ENCODE measurements at regions not wholly inside any gene's neighbourhood (a gene's known extent, or its start where the extent isn't known, plus 50 kb on each side); places are given as distances from the start of the nearest gene placed in this dataset.

DNA sequence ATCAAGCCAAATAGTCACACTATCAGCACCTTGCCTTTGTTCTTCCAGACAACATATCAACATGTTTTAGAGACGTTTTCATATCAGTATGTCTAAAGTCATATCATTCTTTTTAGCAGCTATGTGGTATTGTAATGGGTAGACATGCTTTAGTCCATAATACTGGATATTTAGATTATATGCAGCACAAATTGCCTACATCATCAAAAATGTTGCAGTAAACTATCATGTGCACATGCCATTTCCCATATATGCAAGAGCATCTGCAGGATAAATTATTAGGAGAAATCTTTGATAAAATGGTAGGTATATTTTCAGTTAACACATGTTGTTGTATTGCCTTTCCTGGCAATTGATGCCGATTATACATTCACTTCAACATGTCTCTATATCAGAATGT, 636.5 kb downstream of the XIRP2 start:
- TF ChIP-seq EZH2 (IDR thresholded peaks at IDR 0.05; ENCODE audit: borderline replicate concordance, insufficient read depth, low read depth, low read length, poor library complexity, severe bottlenecking), result no peak
- TF ChIP-seq, protein P1, sequence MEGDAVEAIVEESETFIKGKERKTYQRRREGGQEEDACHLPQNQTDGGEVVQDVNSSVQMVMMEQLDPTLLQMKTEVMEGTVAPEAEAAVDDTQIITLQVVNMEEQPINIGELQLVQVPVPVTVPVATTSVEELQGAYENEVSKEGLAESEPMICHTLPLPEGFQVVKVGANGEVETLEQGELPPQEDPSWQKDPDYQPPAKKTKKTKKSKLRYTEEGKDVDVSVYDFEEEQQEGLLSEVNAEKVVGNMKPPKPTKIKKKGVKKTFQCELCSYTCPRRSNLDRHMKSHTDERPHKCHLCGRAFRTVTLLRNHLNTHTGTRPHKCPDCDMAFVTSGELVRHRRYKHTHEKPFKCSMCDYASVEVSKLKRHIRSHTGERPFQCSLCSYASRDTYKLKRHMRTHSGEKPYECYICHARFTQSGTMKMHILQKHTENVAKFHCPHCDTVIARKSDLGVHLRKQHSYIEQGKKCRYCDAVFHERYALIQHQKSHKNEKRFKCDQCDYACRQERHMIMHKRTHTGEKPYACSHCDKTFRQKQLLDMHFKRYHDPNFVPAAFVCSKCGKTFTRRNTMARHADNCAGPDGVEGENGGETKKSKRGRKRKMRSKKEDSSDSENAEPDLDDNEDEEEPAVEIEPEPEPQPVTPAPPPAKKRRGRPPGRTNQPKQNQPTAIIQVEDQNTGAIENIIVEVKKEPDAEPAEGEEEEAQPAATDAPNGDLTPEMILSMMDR (IDR thresholded peaks at IDR 0.05), result no peak
- H3K9me3 ChIP-seq (ENCODE audit: control extremely low read depth in 1 of 3, control insufficient read depth in 2 of 3, insufficient read depth in 1 of 3, low read length in 2 of 3), result no peaks in the 10 kb centered on the region
- no peaks in the 10 kb centered on the region for H3K4me1 ChIP-seq (ENCODE audit: control insufficient read depth in 2 of 2, insufficient read depth in 2 of 2, low read length in 2 of 2)
- no peak for DNase-seq
- H3K79me2 ChIP-seq (ENCODE audit: control insufficient read depth, insufficient read depth, low read length), result no peaks in the 10 kb centered on the region
- H2AFZ ChIP-seq (ENCODE audit: insufficient read depth, low read depth, low read length, poor library complexity, severe bottlenecking), result no peak overlapping the region
- no peak overlapping the region for H3K4me2 ChIP-seq (replicated peaks; ENCODE audit: low read depth, low read length, poor library complexity, severe bottlenecking)
- intact Hi-C loops (cut with micrococcal nuclease), result no loop called here
- H3K27me3 Mint-ChIP-seq, result no peaks in the 10 kb centered on the region
- H3K27ac ChIP-seq (ENCODE audit: low read length in 2 of 2), result no peak overlapping the region
- POLR2A ChIA-PET, result no interaction called here
- H3K9ac ChIP-seq (ENCODE audit: low read length), result no peak overlapping the region
- CTCF ChIA-PET, result no interaction called here
- no peaks in the 10 kb centered on the region for H3K4me1 Mint-ChIP-seq
- no CpG with 5 or more reads among the region's 2 CpGs for WGBS (ENCODE audit: insufficient coverage)
- H3K27ac Mint-ChIP-seq, result no peak overlapping the region
- no peak overlapping the region for H3K4me3 ChIP-seq (ENCODE audit: control extremely low read depth in 1 of 5, extremely low read depth in 1 of 5, insufficient read depth in 1 of 5, low read depth in 2 of 5, low read length in 4 of 5)
- no peaks in the 10 kb centered on the region for H3K27me3 ChIP-seq (replicated peaks in 1 of 4; ENCODE audit: control extremely low read depth in 1 of 4, control insufficient read depth in 3 of 4, insufficient read depth in 4 of 4, low read length in 3 of 4)
- ATAC-seq (ENCODE audit: low read depth), result no peak
- no peaks in the 10 kb centered on the region for H3K9me3 Mint-ChIP-seq (ENCODE audit: insufficient read depth)
- no peaks in the 10 kb centered on the region for H3K36me3 ChIP-seq (replicated peaks in 1 of 2; ENCODE audit: control extremely low read depth in 1 of 2, control insufficient read depth in 1 of 2, extremely low read depth in 1 of 2, insufficient read depth in 2 of 2, low read length in 1 of 2)
- no peak overlapping the region for H3K4me3 Mint-ChIP-seq
- no peaks in the 10 kb centered on the region for H4K20me1 ChIP-seq (ENCODE audit: control insufficient read depth, insufficient read depth, low read length, poor library complexity, severe bottlenecking)

DNA sequence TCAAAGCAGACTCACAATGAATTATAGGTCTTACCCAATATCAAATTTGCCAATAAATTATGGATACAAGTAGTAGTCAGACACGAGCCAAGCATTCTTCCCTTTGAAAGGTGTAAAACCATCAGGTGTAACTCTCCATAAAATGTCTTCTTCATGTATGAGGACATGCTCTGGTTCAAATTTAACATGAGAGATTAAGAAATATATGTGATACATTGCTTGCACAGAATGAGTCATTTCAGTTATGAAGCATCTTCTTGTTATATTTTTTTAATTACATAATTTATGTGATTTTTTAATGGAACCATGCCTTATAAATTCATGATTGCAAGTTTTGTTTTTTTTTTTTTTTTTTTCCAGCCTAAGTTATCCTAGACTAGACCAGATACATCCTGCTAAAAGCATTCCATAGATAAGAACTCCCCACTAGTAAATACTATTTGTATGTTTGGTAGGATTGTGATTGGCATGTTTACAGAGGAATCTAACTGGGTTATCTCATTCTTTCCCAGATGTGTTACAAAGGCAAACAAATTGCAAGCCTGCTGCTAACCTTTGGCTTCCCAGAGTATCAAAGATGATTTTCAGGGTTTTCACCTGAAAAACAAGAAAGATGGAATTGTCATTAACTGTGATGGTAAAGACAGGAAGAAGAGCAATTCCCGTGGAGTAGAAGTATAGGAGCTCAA, 621.9 kb downstream of the XIRP2 start:
- Histone ChIP-seq H4K20me1 (ENCODE audit: control insufficient read depth, insufficient read depth, low read length, poor library complexity, severe bottlenecking) (no peaks in the 10 kb centered on the region), H2AFZ (ENCODE audit: insufficient read depth, low read depth, low read length, poor library complexity, severe bottlenecking) (no peak overlapping the region), H3K4me1 (ENCODE audit: control insufficient read depth in 2 of 2, insufficient read depth in 2 of 2, low read length in 2 of 2) (no peaks in the 10 kb centered on the region), H3K27ac (ENCODE audit: low read length in 2 of 2) (no peak overlapping the region), H3K9me3 (ENCODE audit: control extremely low read depth in 1 of 3, control insufficient read depth in 2 of 3, insufficient read depth in 1 of 3, low read length in 2 of 3) (no peaks in the 10 kb centered on the region), H3K4me3 (ENCODE audit: control extremely low read depth in 1 of 5, extremely low read depth in 1 of 5, insufficient read depth in 1 of 5, low read depth in 2 of 5, low read length in 4 of 5) (no peak overlapping the region), H3K9ac (ENCODE audit: low read length) (no peak overlapping the region), H3K36me3 (replicated peaks in 1 of 2; ENCODE audit: control extremely low read depth in 1 of 2, control insufficient read depth in 1 of 2, extremely low read depth in 1 of 2, insufficient read depth in 2 of 2, low read length in 1 of 2) (no peaks in the 10 kb centered on the region), H3K27me3 (replicated peaks in 1 of 4; ENCODE audit: control extremely low read depth in 1 of 4, control insufficient read depth in 3 of 4, insufficient read depth in 4 of 4, low read length in 3 of 4) (no peaks in the 10 kb centered on the region), H3K4me2 (replicated peaks; ENCODE audit: low read depth, low read length, poor library complexity, severe bottlenecking) (no peak overlapping the region), H3K79me2 (ENCODE audit: control insufficient read depth, insufficient read depth, low read length) (no peaks in the 10 kb centered on the region)
- ATAC-seq (ENCODE audit: low read depth) (no peak), DNase-seq (no peak)
- no peaks in the 10 kb centered on the region for H3K4me1 Mint-ChIP-seq
- TF ChIP-seq EZH2 (IDR thresholded peaks at IDR 0.05; ENCODE audit: borderline replicate concordance, insufficient read depth, low read depth, low read length, poor library complexity, severe bottlenecking), result no peak
- TF ChIP-seq, protein P1 (IDR thresholded peaks at IDR 0.05), result no peak
- WGBS (ENCODE audit: insufficient coverage), result no CpG with 5 or more reads among the region's 2 CpGs
- no peak overlapping the region for H3K4me3 Mint-ChIP-seq
- intact Hi-C loops (cut with micrococcal nuclease), result no loop called here
- CTCF ChIA-PET, result no interaction called here
- no peaks in the 10 kb centered on the region for H3K9me3 Mint-ChIP-seq (ENCODE audit: insufficient read depth)
- H3K27ac Mint-ChIP-seq, result no peak overlapping the region
- POLR2A ChIA-PET, result no interaction called here
- no peaks in the 10 kb centered on the region for H3K27me3 Mint-ChIP-seq
